GM12872 (cell line): ENCODE measurements at regions not wholly inside any gene's neighbourhood (a gene's known extent, or its start where the extent isn't known, plus 50 kb on each side); places are given as distances from the start of the nearest gene placed in this dataset.

Experiments
- CTCF ChIP-seq: IDR thresholded peaks from 3 replicates; pipeline ENCODE4 v1.5.1; 2011; ENCODE audit warnings: low read depth, mild to moderate bottlenecking, low read length, moderate library complexity; ENCODE audit not compliant: insufficient read depth

GRCh38 chr11:11171854-11172253 lies 181.2 kb downstream of the CSNK2A3 start:
- TF ChIP-seq CTCF = no peak

DNA sequence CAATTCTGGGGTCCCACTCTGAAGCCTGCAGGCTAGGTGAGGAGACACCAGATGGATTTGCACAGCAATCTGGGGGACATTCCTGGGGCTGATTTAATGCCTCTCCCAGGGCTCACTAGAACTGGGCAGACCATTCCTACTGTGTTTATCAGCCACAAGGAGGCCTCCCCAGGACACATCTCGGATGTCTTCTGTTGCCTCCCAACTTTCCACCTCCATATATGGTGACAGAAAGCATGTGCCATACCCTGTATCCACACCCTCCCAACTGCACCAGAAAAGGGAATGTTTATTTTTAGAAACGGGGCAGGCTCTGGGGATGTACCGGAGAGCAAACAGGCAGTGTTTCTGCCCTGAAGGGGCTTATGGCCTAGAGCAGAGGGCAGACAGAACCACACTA lies 181.8 kb downstream of the CSNK2A3 start:
- TF ChIP-seq CTCF = no peak

- no peak for TF ChIP-seq CTCF
Measured at GRCh38 chr11:11170352-11171084, 182.5 kb downstream of the CSNK2A3 start.

DNA sequence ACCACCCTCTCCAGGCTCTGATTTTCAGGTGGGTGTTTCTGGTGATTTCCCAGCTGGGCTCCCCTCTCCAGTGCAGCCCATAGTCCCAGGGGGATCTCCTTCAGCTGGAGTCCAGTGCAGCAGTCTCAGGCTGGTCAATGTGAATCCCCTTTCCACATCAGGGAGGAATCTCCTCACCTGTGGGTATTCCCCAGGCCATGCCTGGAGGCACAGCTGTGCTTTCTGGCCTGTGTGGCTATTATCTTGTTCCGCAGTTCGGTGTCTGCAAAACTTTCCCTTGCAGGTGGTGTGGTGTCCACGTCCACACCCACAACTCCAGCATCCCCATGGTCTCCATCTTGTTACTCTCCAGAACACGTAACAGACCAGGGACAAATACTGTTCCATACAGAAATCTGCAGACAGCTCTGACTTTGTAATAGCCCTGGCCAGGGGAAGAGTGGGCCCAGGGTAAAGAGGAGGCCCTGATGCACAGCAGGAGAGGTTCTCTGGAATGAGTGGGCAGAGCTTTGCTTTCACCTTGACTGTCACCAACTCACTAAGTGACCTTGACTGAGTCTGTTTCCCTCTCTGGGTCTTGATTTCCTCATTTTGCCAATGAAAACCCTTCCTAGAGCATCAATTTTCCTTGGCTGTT lies 183.2 kb downstream of the CSNK2A3 start:
- TF ChIP-seq CTCF = no peak

DNA sequence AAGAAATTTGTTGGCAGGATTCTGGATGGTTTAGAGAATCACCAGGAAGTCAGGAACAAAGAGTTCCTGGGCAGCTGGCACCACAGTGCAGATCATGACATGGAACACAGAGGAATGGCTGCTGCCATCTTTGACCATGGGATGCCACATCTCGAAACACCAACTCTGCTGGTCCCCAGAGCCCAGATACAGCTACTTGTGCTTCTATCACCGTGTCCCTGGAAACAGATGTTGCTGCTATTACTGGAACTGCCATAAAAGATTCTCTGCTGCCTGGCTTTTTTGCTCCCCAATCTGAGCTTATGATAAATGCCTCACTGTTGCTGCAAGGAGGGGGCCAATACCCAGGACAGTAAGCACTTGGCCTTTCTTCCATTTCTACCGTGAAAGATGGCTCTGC lies 185.2 kb downstream of the CSNK2A3 start:
- TF ChIP-seq CTCF = no peak

DNA sequence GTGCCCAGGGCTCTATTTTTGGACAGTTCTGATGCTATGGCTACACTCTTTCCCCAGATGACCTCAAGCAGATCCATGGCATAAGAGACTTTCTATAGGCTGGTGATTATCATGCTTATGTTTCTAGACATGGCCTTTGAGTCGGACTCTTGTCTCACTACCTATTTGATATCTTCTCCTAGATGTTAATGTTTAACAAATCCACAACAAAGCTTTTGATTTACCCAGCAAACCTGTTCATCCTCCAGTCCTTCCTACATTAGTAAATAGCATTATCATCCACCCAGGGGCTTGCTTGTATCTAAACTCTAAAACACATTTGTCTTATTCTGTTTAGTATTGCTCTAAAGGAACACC lies 188.7 kb downstream of the CSNK2A3 start:
- no peak for TF ChIP-seq CTCF

GRCh38 chr11:11163669-11164333 lies 189.2 kb downstream of the CSNK2A3 start:
- TF ChIP-seq CTCF = no peak
